A673 (cell line): ENCODE measurements at regions not wholly inside any gene's neighbourhood (a gene's known extent, or its start where the extent isn't known, plus 50 kb on each side); places are given as distances from the start of the nearest gene placed in this dataset.

ENCODE experiments used
- BruUV-seq: library from RNA; stranded (reverse); fragments of 400-500 nt; replicated peaks from 2 replicates; lab custom pipeline; 2021; lab: Mats Ljungman, UMichigan
- CTCF ChIA-PET: fragments of 300-600 bp; sonication (Branson Sonifier 250); formaldehyde crosslinking; loops from one replicate; lab custom pipeline; 2022; ENCODE audit warnings: antibody characterized with exemption; lab: Charles Lee
- POLR2A ChIA-PET: fragments of 300-600 bp; sonication (Branson Sonifier 250); formaldehyde crosslinking; loops from one replicate; lab custom pipeline; 2022; ENCODE audit warnings: antibody characterized with exemption; ENCODE audit not compliant: low non-redundant PET; lab: Charles Lee
- DNase-seq: peaks from one replicate; pipeline ENCODE4 v3.0.0-alpha.2; 2015; ENCODE audit warnings: low spot score
- H3K27ac ChIP-seq: fragments of 200-600 bp; sonication (generic); 2 replicates; pipeline ENCODE4 v1.5.1; 2016; ENCODE audit warnings: mixed run types, low read depth, mild to moderate bottlenecking, mixed read lengths, antibody characterized with exemption, low read length; ENCODE audit not compliant: poor library complexity, severe bottlenecking
- H3K27me3 ChIP-seq: fragments of 200-600 bp; sonication (generic); replicated peaks from 2 replicates; pipeline ENCODE4 v1.6.1; 2017; ENCODE audit warnings: mixed run types, low read depth, mild to moderate bottlenecking, mixed read lengths, antibody characterized with exemption, low read length; ENCODE audit not compliant: insufficient read depth, poor library complexity
- H3K36me3 ChIP-seq: fragments of 200-600 bp; sonication (generic); 2 replicates; pipeline ENCODE4 v1.6.1; 2016; ENCODE audit warnings: mixed run types, mild to moderate bottlenecking, mixed read lengths, antibody characterized with exemption, low read length; ENCODE audit not compliant: insufficient read depth, poor library complexity, severe bottlenecking
- H3K4me1 ChIP-seq: fragments of 200-600 bp; sonication (generic); 2 replicates; pipeline ENCODE4 v1.6.1; 2017; ENCODE audit warnings: mixed run types, mild to moderate bottlenecking, mixed read lengths, antibody characterized with exemption, low read length; ENCODE audit not compliant: insufficient read depth, poor library complexity, severe bottlenecking
- H3K4me3 ChIP-seq: fragments of 200-600 bp; sonication (generic); 2 replicates; pipeline ENCODE4 v1.5.1; 2016; ENCODE audit warnings: low read depth, mixed run types, mild to moderate bottlenecking, mixed read lengths, low read length; ENCODE audit not compliant: poor library complexity, severe bottlenecking
- H3K9me3 ChIP-seq: fragments of 200-600 bp; sonication (generic); 2 replicates; pipeline ENCODE4 v1.6.1; 2016; ENCODE audit warnings: mixed run types, low read depth, mild to moderate bottlenecking, mixed read lengths, antibody characterized with exemption, low read length; ENCODE audit not compliant: poor library complexity, severe bottlenecking
- CTCF ChIP-seq: fragments of 300-800, 200-600 bp; sonication (generic); conservative IDR thresholded peaks from 2 replicates; pipeline ENCODE4 v1.5.1; 2017; ENCODE audit warnings: low read depth, mild to moderate bottlenecking, antibody characterized with exemption, low read length, moderate library complexity, mixed read lengths
- EZH2 ChIP-seq: fragments of 200-600 bp; sonication (generic); IDR thresholded peaks from 2 replicates; pipeline ENCODE4 v1.6.1; 2017; ENCODE audit warnings: borderline replicate concordance, low read depth, mild to moderate bottlenecking, mixed read lengths, antibody characterized with exemption, low read length; ENCODE audit not compliant: poor library complexity, severe bottlenecking
- intact Hi-C: fragments of 100-400 bp; cut with micrococcal nuclease; formaldehyde crosslinking; loops from one replicate; pipeline ENCODE4 v1.10.0; 2022; ENCODE audit not compliant: unreplicated experiment

GRCh38 chr5:153187503-153187902, 303.0 kb upstream of the GRIA1 start:
- Histone ChIP-seq H3K4me3 (no peak overlapping the region), H3K36me3 (no peaks in the 10 kb centered on the region), H3K4me1 (no peaks in the 10 kb centered on the region), H3K27me3 (no peaks in the 10 kb centered on the region), H3K9me3 (no peaks in the 10 kb centered on the region), H3K27ac (no peak overlapping the region)
- no peak for TF ChIP-seq CTCF
- TF ChIP-seq EZH2, result no peak
- DNase-seq, result no peak
- BruUV-seq, result no TSS peak
- ChIA-PET POLR2A (no interaction called here), CTCF (no interaction called here)
- intact Hi-C loops, result no loop called here

DNA sequence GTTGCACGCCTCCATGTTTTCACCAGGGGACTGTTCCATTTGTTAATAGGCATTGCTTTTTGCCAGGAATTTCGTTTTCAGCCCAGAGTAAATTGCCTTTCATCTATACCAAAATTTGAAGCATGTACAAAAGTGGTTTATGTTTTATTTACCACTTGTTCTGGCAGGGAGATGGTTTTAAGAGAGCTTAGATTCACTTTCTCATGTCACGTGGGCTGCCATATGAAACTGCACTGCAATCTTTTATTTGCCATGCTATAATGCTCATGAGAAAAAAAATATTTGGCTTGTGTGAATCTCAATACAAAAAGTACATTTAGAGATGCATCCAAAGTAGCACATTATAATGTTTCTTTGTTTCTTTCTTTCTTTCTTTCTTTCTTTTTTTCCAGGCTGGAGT, 284.1 kb upstream of the GRIA1 start:
- ChIA-PET CTCF (no interaction called here), POLR2A (no interaction called here)
- H3K4me1 ChIP-seq, result no peaks in the 10 kb centered on the region
- no peak for DNase-seq
- no TSS peak for BruUV-seq
- peaks cover 10% of the 10 kb centered on the region for H3K27me3 ChIP-seq
- H3K4me3 ChIP-seq, result no peak overlapping the region
- TF ChIP-seq CTCF (no peak), EZH2 (no peak)
- H3K36me3 ChIP-seq, result no peaks in the 10 kb centered on the region
- intact Hi-C loops, result no loop called here
- no peak overlapping the region for H3K27ac ChIP-seq
- no peaks in the 10 kb centered on the region for H3K9me3 ChIP-seq

DNA sequence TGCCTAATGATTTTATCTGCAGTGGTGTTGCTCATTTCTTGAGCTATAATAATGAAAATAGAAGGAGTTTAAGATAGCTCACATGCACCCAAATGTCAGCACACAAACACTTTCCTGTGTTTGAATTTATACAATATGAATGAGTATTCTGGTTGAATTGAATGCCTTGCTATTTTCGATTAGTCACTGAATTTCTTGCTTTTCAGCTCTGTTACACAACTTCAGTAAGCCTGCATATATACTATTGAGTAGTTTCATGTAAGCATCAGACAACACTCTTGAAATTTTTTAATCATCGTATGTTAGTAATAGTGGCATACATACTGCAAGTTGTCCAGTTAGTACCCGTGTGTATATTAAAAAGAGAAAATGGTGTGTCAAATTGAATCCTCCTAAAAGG, 281.5 kb upstream of the GRIA1 start:
- intact Hi-C loops, result no loop called here
- CTCF ChIA-PET, result no interaction called here

More for the DNA sequence above, 281.5 kb upstream of the GRIA1 start:
- Histone ChIP-seq H3K9me3 (no peaks in the 10 kb centered on the region), H3K27ac (no peak overlapping the region), H3K27me3 (peaks cover 10% of the 10 kb centered on the region), H3K36me3 (no peaks in the 10 kb centered on the region), H3K4me1 (peaks cover 3% of the 10 kb centered on the region), H3K4me3 (no peak overlapping the region)
- no peak for DNase-seq
- no TSS peak for BruUV-seq
- POLR2A ChIA-PET, result no interaction called here
- TF ChIP-seq EZH2 (no peak), CTCF (no peak)
